ENCODE measurements at regions not wholly inside any gene's neighbourhood (a gene's known extent, or its start where the extent isn't known, plus 50 kb on each side); places are given as distances from the start of the nearest gene placed in this dataset.

DNA sequence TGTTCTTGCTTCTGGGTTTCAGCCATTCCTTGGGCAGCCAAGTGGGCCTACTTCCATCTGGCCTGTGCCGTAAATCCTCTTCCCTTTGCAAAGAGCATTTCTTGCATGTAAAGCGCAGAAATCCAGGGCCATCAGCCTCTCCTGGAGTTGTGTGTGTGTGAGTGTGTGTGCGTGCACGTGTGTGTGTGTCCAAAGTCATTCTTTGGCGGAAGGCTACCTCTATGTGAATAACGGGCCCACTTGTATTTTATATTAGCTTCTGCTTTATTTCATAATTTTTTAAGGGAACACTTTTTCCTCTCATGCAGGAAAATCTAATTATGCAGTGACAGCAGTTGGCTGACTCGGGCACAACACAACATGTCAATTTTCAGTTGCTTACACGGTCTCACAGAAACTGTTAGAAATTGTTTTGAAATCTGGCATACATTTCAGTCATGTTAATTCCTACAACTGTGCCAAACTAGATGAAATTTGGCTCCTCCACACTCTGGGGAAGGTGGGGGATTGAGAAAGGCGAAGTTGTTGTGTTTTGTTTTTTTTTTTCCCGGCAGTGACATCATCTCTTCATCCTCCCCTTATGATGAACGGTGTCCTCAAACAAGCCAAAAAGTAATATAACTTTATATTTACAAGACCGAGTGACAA is 223.7 kb upstream of the TSHZ2 start:
- H3K4me3 ChIP-seq (ENCODE audit: low read length, poor library complexity, severe bottlenecking) = no peak overlapping the region
- no peak overlapping the region for H3K9ac ChIP-seq (ENCODE audit: low read depth, low read length, poor library complexity, severe bottlenecking)
- H3K4me1 ChIP-seq (ENCODE audit: insufficient read depth, low read length, poor library complexity, severe bottlenecking) = no peaks in the 10 kb centered on the region
- H3K4me2 ChIP-seq (ENCODE audit: low read depth, low read length, poor library complexity, severe bottlenecking) = no peak overlapping the region
- no peaks in the 10 kb centered on the region for H3K36me3 ChIP-seq (ENCODE audit: insufficient read depth, low read length)
- H3F3A ChIP-seq (ENCODE audit: low read depth) = no peaks in the 10 kb centered on the region
- TF ChIP-seq, protein P1, sequence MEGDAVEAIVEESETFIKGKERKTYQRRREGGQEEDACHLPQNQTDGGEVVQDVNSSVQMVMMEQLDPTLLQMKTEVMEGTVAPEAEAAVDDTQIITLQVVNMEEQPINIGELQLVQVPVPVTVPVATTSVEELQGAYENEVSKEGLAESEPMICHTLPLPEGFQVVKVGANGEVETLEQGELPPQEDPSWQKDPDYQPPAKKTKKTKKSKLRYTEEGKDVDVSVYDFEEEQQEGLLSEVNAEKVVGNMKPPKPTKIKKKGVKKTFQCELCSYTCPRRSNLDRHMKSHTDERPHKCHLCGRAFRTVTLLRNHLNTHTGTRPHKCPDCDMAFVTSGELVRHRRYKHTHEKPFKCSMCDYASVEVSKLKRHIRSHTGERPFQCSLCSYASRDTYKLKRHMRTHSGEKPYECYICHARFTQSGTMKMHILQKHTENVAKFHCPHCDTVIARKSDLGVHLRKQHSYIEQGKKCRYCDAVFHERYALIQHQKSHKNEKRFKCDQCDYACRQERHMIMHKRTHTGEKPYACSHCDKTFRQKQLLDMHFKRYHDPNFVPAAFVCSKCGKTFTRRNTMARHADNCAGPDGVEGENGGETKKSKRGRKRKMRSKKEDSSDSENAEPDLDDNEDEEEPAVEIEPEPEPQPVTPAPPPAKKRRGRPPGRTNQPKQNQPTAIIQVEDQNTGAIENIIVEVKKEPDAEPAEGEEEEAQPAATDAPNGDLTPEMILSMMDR (conservative IDR thresholded peaks at IDR 0.05; ENCODE audit: low read length) = no peak
- TF ChIP-seq EZH2phosphoT487 (IDR thresholded peaks at IDR 0.05; ENCODE audit: borderline replicate concordance) = no peak
- H3K9me2 ChIP-seq (replicated peaks; ENCODE audit: low read depth, low read length) = no peaks in the 10 kb centered on the region
- no peaks in the 10 kb centered on the region for H3K9me3 ChIP-seq (ENCODE audit: insufficient read depth, low read depth, low read length)
- no peaks in the 10 kb centered on the region for H4K20me1 ChIP-seq (ENCODE audit: insufficient read depth, low read length, poor library complexity, severe bottlenecking)
- no peaks in the 10 kb centered on the region for H3K27me3 ChIP-seq (ENCODE audit: insufficient read depth, low read length, poor library complexity, severe bottlenecking)
- H2AFZ ChIP-seq (ENCODE audit: low read length) = no peak overlapping the region
- no peaks in the 10 kb centered on the region for H3K79me2 ChIP-seq (ENCODE audit: insufficient read depth, low read length)

DNA sequence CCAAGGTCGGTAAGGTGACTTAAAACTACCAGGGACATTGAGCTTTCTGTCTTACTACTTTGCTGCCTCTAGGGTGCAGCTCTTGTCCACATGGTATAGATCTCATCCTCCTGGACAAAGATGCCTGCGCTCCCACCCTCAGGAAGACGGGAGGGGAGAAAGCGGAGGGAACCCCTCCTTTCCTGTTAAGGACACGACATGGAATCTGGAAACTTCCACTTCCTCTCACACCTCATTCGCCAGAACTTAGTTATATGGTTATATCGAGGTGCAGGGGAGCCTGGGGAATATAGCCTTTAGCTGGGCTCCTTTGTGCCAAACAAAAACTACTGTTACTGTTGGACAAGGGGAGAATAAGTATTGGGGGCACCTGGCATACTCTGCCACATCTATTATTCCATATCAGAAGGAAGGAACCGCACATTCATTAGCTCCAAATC is 224.3 kb upstream of the TSHZ2 start:
- Histone ChIP-seq H3K4me3 (ENCODE audit: low read length, poor library complexity, severe bottlenecking) (no peak overlapping the region), H3K9me2 (replicated peaks; ENCODE audit: low read depth, low read length) (no peaks in the 10 kb centered on the region), H3K4me2 (ENCODE audit: low read depth, low read length, poor library complexity, severe bottlenecking) (no peak overlapping the region), H4K20me1 (ENCODE audit: insufficient read depth, low read length, poor library complexity, severe bottlenecking) (no peaks in the 10 kb centered on the region), H3K4me1 (ENCODE audit: insufficient read depth, low read length, poor library complexity, severe bottlenecking) (no peaks in the 10 kb centered on the region), H3K27me3 (ENCODE audit: insufficient read depth, low read length, poor library complexity, severe bottlenecking) (no peaks in the 10 kb centered on the region), H3K9ac (ENCODE audit: low read depth, low read length, poor library complexity, severe bottlenecking) (no peak overlapping the region), H3F3A (ENCODE audit: low read depth) (no peaks in the 10 kb centered on the region), H3K36me3 (ENCODE audit: insufficient read depth, low read length) (no peaks in the 10 kb centered on the region), H3K79me2 (ENCODE audit: insufficient read depth, low read length) (no peaks in the 10 kb centered on the region), H2AFZ (ENCODE audit: low read length) (no peak overlapping the region), H3K9me3 (ENCODE audit: insufficient read depth, low read depth, low read length) (no peaks in the 10 kb centered on the region)
- TF ChIP-seq, protein P1 (conservative IDR thresholded peaks at IDR 0.05; ENCODE audit: low read length) = no peak
- TF ChIP-seq EZH2phosphoT487 (IDR thresholded peaks at IDR 0.05; ENCODE audit: borderline replicate concordance) = no peak

DNA sequence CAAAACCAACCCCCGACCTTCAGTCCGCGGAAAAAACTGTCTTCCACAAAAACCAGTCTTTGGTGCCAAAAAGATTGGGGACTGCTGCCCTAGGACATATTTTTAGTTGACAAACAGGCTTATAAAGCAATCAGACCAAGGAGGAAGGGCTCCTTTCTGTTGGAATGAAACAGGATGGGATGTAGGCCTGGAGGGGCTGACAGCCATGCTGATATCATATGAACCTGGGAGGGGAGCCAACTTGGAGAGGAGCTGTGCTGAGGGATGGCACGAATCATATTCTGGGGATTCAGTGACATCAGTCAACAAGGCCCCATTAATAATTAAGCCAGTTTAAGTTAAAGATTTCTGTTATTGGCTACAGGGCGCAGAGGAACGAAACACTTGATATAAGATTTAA is 225.4 kb upstream of the TSHZ2 start:
- H3K36me3 ChIP-seq (ENCODE audit: insufficient read depth, low read length) = no peaks in the 10 kb centered on the region
- no peak overlapping the region for H2AFZ ChIP-seq (ENCODE audit: low read length)
- no peak for TF ChIP-seq EZH2phosphoT487 (IDR thresholded peaks at IDR 0.05; ENCODE audit: borderline replicate concordance)
- TF ChIP-seq, protein P1 (conservative IDR thresholded peaks at IDR 0.05; ENCODE audit: low read length) = no peak
- no peaks in the 10 kb centered on the region for H3F3A ChIP-seq (ENCODE audit: low read depth)
- H3K9ac ChIP-seq (ENCODE audit: low read depth, low read length, poor library complexity, severe bottlenecking) = no peak overlapping the region
- H3K9me2 ChIP-seq (replicated peaks; ENCODE audit: low read depth, low read length) = no peaks in the 10 kb centered on the region
- no peaks in the 10 kb centered on the region for H3K4me1 ChIP-seq (ENCODE audit: insufficient read depth, low read length, poor library complexity, severe bottlenecking)
- H3K4me3 ChIP-seq (ENCODE audit: low read length, poor library complexity, severe bottlenecking) = no peak overlapping the region
- no peaks in the 10 kb centered on the region for H3K27me3 ChIP-seq (ENCODE audit: insufficient read depth, low read length, poor library complexity, severe bottlenecking)
- no peak overlapping the region for H3K4me2 ChIP-seq (ENCODE audit: low read depth, low read length, poor library complexity, severe bottlenecking)
- H3K9me3 ChIP-seq (ENCODE audit: insufficient read depth, low read depth, low read length) = no peaks in the 10 kb centered on the region
- no peaks in the 10 kb centered on the region for H4K20me1 ChIP-seq (ENCODE audit: insufficient read depth, low read length, poor library complexity, severe bottlenecking)
- no peaks in the 10 kb centered on the region for H3K79me2 ChIP-seq (ENCODE audit: insufficient read depth, low read length)
